CD4-positive, alpha-beta T cell treated with Interleukin-15 for 1 hour (primary cell): ENCODE measurements at regions not wholly inside any gene's neighbourhood (a gene's known extent, or its start where the extent isn't known, plus 50 kb on each side); places are given as distances from the start of the nearest gene placed in this dataset.

Experiments
- DNase-seq: peaks from one replicate; pipeline ENCODE4 v3.0.0-alpha.2; 2020

DNA sequence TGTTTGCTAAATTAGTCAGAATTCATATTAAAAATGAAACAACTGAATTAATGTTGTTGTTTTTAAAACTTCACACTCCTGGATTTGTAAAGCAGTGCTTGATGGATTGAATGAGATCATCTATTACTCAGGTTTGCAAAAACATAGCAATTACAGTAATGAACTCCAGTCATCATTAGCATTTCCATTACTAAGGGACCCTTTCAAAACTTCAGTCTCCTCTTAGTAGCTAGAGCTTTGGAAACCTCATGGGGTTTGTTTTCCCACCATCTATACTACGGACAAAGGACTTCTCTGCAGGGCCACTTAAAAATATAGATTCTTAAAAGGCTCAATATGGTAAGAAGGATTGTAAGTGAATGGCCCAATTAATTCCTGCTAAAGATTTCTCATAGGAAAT lies 174.5 kb upstream of the PRNP start:
- DNase-seq = no peak

GRCh38 chr20:4509825-4510522 lies 176.3 kb upstream of the PRNP start:
- DNase-seq = no peak

GRCh38 chr20:4508773-4509172 lies 177.5 kb upstream of the PRNP start:
- DNase-seq = no peak

DNA sequence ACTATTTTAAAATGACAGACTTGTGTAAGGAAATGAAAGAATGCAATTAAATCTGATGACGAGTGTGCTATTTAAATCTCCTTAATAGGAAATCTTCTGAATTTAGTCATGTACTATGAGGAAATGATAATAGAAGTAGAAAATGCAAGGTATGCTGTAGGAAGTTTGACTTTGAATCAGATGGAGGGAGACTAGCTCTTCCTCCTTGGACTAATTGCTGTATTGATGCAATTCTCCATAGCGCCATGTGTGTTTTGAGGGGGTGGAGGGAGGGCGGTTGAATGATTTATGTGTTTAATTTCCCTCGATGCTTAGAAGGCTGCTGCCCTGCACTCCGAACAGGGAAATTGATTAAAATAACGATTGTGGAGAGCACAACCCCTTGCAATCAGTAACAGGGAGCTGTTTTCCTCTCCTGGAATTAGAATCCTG lies 179.0 kb upstream of the PRNP start:
- DNase-seq = no peak

DNA sequence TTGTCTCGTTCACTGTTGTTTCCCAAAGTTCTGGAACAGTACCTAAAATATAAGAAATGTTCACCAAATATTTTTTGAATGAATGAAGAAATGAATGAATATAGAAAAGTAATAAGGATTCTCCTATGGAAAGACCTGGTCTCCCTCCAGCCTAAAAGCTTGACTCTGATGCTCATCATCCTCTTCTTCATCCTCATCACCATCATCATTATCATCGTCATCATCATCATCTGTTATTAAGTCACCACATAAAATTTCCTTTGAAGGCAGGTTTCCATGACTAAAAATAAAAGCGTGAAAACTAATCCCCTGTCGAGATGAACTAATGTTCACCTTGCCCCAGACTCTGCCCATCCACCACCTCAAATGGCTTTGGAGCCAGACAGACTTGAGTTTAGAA lies 181.4 kb upstream of the PRNP start:
- no peak for DNase-seq

DNA sequence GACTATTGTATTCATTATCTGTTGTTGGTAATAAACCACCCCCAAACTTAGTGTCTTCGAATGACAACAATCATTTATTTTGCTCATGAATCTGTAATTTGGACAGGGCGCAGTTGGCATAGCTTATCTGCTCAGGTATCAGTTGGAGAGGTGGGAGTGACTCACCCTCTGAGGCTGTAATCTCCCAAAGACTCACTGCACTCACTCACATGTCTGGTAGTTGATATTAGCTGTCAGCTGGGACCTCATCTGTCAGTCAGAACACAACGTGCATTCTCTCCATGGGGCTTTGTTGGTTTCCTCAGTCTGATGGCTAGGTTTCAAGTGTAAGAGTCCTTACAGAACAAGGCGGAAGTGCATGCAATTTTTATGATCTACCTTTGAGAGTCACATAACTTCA lies 183.5 kb upstream of the PRNP start:
- no peak for DNase-seq

GRCh38 chr20:4493386-4493785 lies 192.9 kb upstream of the PRNP start:
- DNase-seq = no peak

DNA sequence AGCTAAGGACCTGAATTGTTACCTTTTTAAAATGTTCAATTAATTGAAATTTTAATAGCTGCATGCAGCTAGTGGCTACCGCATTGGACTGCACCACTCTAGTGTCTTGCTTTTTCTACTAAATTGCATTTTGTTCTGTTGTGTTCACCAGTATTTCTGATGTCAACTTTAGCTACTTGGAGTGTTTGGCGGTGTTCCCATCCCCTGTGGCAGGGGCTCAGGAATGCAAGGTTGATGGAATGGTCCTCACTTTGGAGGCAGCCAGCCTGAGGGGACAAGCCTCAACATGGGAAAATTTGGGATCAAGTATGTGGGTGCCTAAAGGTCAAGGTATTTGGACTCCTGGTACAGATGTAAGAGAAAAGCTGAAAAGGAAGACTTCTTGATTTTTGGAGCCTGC lies 194.6 kb upstream of the PRNP start:
- no peak for DNase-seq

GRCh38 chr20:4490606-4491280 lies 195.5 kb upstream of the PRNP start:
- DNase-seq = no peak

GRCh38 chr20:4490045-4490444 lies 196.2 kb upstream of the PRNP start:
- DNase-seq = no peak

GRCh38 chr20:4488407-4489339 lies 197.6 kb upstream of the PRNP start:
- DNase-seq = no peak

GRCh38 chr20:4484379-4484997 lies 201.8 kb upstream of the PRNP start:
- no peak for DNase-seq

GRCh38 chr20:4483961-4484360 lies 202.3 kb upstream of the PRNP start:
- DNase-seq = no peak

GRCh38 chr20:4483486-4483885 lies 202.8 kb upstream of the PRNP start:
- no peak for DNase-seq

DNA sequence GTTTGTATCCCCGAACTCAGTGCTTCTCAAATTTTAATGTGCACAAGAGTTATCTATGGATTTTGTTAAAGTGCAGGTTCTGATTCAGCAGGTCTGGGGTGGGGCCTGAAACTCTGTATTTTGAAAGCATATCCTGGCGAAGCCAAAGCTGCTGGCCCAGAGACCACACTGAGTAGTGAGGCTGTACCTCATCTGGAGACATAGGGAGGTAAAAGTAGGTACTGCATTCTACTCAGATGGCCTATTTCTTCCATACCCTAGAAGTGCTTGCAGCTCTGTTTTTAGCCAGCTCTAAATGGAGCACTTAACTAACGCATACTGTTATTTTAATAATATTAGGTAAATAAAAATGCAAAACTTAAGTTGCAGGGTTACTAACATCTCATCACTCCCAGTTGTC lies 206.2 kb upstream of the PRNP start:
- DNase-seq = no peak

GRCh38 chr20:4476903-4477500 lies 209.3 kb upstream of the PRNP start:
- no peak for DNase-seq

- no peak for DNase-seq
Measured at GRCh38 chr20:4472906-4473305, 213.3 kb upstream of the PRNP start.

- no peak for DNase-seq
Measured at GRCh38 chr20:4471221-4471620, 215.0 kb upstream of the PRNP start.

- no peak for DNase-seq
Measured at GRCh38 chr20:4470375-4470774, 215.9 kb upstream of the PRNP start.

- no peak for DNase-seq
Measured at GRCh38 chr20:4469910-4470309, 216.3 kb upstream of the PRNP start.

- no peak for DNase-seq
Measured at GRCh38 chr20:4468114-4468513, 218.1 kb upstream of the PRNP start.

DNA sequence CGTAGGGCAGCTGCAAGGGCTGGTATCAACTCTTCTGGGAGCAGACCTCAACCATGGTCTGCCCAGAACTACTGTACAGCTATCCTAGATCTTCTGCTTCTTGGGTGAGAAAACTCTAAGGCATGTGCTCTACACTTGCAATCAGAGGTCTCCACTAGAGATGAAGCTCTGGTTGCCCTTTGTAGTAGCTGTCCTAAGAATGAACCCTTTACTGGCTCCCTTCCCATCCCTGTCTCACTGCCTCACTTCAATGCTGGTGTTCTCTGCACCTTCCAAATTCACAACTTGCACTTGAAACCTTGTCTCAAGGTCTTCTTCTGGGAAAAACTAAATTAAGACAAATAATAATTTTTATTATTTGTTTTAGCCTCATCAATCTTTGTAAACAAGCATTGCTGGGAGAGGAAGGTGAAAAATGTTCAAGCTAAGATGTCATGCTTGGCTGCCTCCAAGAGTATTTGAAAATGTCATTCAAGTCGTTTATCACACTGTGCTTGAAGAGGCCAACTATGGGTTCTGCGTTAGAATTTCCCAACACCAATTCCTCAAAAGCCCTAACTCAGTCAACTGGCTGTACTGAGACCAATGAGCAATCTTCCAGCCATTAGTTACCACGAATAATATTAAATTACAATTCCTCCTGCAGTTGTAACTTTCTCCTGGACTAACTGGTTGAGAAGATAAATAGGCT lies 216.9 kb upstream of the ADRA1D start:
- DNase-seq = no peak
